ENCODE measurements at regions not wholly inside any gene's neighbourhood (a gene's known extent, or its start where the extent isn't known, plus 50 kb on each side); places are given as distances from the start of the nearest gene placed in this dataset.

DNA sequence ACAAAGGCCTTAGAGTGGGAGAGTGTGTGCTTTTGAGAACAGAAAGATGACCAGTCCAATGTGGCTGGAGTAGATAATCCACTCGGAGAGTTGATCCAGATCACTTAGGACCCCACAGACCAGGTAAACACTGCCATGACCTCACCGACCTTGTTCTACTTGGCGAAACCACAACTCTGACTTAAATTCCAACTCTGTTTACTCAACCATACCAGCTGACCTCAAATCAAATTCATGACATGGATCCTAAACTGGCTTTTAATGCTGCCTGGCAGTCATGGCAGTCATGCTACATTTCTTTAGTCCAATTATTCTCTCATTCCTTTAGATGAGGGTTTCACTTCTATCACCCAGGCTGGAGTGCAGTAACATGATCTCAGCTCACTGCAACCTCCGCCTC is 347.1 kb upstream of the FAM98A start:
- Histone ChIP-seq H3K9me3 (ENCODE audit: control insufficient read depth in 4 of 4, low read length in 3 of 4) (no peaks in the 10 kb centered on the region), H3K4me3 (ENCODE audit: low read depth in 1 of 3, low read length in 3 of 3) (no peak overlapping the region), H3K4me1 (ENCODE audit: control insufficient read depth in 4 of 4, insufficient read depth in 4 of 4, low read length in 3 of 4) (no peaks in the 10 kb centered on the region), H3K36me3 (ENCODE audit: control insufficient read depth in 4 of 4, insufficient read depth in 3 of 4, low read depth in 1 of 4, low read length in 3 of 4) (no peaks in the 10 kb centered on the region), H3K27me3 (ENCODE audit: control insufficient read depth in 4 of 4, insufficient read depth in 4 of 4, low read length in 3 of 4) (no peaks in the 10 kb centered on the region), H3K9ac (ENCODE audit: low read depth in 1 of 2, low read length in 2 of 2) (no peak overlapping the region), H3K27ac (ENCODE audit: low read depth in 1 of 2, low read length in 2 of 2) (no peak overlapping the region)
- DNase-seq (ENCODE audit: low spot score), result no peak
- TF ChIP-seq HNF4G (IDR thresholded peaks at IDR 0.05), result no peak
- TF ChIP-seq JUND (IDR thresholded peaks at IDR 0.05), result no peak
- WGBS, result 55% methylated on average over 4 of the region's 4 CpGs

DNA sequence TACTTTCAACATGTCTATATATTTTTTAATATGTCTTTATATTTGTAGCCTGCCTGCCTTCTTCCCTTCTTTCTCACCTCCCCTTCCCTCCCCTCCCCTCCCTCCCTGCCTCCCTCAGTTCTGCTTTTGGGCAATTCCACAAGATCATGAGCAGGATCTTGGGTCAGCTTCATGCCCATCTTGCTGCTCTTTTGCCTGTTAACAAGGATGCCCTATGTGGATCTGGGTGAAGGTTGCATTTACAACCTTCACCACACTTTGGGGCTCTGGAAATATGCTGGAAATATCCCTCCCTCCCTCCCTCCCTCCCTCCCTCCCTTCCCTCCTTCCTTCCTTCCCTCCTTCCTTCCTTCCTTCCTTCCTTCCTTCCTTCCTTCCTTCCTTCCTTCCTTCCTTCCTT is 334.1 kb upstream of the FAM98A start:
- TF ChIP-seq, protein P1, sequence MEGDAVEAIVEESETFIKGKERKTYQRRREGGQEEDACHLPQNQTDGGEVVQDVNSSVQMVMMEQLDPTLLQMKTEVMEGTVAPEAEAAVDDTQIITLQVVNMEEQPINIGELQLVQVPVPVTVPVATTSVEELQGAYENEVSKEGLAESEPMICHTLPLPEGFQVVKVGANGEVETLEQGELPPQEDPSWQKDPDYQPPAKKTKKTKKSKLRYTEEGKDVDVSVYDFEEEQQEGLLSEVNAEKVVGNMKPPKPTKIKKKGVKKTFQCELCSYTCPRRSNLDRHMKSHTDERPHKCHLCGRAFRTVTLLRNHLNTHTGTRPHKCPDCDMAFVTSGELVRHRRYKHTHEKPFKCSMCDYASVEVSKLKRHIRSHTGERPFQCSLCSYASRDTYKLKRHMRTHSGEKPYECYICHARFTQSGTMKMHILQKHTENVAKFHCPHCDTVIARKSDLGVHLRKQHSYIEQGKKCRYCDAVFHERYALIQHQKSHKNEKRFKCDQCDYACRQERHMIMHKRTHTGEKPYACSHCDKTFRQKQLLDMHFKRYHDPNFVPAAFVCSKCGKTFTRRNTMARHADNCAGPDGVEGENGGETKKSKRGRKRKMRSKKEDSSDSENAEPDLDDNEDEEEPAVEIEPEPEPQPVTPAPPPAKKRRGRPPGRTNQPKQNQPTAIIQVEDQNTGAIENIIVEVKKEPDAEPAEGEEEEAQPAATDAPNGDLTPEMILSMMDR (IDR thresholded peaks at IDR 0.05; ENCODE audit: low read depth, low read length, missing input control), result no peak
- TF ChIP-seq RXRA (IDR thresholded peaks at IDR 0.05) (no peak), FOXA1 (IDR thresholded peaks at IDR 0.05) (no peak), HNF4G (IDR thresholded peaks at IDR 0.05) (no peak), NR2F2 (IDR thresholded peaks at IDR 0.05) (no peak)
- H3K9me3 ChIP-seq (ENCODE audit: control insufficient read depth in 4 of 4, low read length in 3 of 4), result no peaks in the 10 kb centered on the region

DNA sequence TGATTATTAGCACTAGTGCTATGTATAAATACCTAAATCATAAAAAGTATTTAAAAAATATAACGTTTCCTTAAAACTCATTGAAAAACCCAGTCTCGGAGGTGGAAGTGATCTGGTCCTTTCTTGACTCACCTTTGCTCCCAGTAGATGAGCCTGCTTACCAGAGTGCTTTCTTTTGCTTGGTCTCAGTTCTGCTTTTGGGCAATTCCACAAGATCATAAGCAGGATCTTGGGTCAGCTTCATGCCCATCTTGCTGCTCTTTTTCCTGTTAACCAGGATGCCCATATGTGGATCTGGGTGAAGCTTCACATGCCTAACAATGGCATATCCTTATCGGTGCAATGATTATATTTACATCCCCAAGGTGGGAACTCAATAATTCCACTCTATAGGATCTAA is 332.1 kb upstream of the FAM98A start:
- Histone ChIP-seq H3K9me3 (ENCODE audit: control insufficient read depth in 4 of 4, low read length in 3 of 4) (no peaks in the 10 kb centered on the region), H3K36me3 (ENCODE audit: control insufficient read depth in 4 of 4, insufficient read depth in 3 of 4, low read depth in 1 of 4, low read length in 3 of 4) (no peaks in the 10 kb centered on the region), H3K27ac (ENCODE audit: low read depth in 1 of 2, low read length in 2 of 2) (no peak overlapping the region), H3K27me3 (ENCODE audit: control insufficient read depth in 4 of 4, insufficient read depth in 4 of 4, low read length in 3 of 4) (no peaks in the 10 kb centered on the region), H3K9ac (ENCODE audit: low read depth in 1 of 2, low read length in 2 of 2) (no peak overlapping the region), H3K4me3 (ENCODE audit: low read depth in 1 of 3, low read length in 3 of 3) (no peak overlapping the region), H3K4me1 (ENCODE audit: control insufficient read depth in 4 of 4, insufficient read depth in 4 of 4, low read length in 3 of 4) (no peaks in the 10 kb centered on the region)
- WGBS, result 75% methylated on average over 3 of the region's 3 CpGs
- DNase-seq (ENCODE audit: low spot score), result no peak
- TF ChIP-seq, protein P2, sequence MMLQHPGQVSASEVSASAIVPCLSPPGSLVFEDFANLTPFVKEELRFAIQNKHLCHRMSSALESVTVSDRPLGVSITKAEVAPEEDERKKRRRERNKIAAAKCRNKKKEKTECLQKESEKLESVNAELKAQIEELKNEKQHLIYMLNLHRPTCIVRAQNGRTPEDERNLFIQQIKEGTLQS (IDR thresholded peaks at IDR 0.05), result no peak
- no peak for TF ChIP-seq RAD21 (IDR thresholded peaks at IDR 0.05)
- TF ChIP-seq HNF4A (conservative IDR thresholded peaks at IDR 0.05), result no peak
- TF ChIP-seq, protein P3, sequence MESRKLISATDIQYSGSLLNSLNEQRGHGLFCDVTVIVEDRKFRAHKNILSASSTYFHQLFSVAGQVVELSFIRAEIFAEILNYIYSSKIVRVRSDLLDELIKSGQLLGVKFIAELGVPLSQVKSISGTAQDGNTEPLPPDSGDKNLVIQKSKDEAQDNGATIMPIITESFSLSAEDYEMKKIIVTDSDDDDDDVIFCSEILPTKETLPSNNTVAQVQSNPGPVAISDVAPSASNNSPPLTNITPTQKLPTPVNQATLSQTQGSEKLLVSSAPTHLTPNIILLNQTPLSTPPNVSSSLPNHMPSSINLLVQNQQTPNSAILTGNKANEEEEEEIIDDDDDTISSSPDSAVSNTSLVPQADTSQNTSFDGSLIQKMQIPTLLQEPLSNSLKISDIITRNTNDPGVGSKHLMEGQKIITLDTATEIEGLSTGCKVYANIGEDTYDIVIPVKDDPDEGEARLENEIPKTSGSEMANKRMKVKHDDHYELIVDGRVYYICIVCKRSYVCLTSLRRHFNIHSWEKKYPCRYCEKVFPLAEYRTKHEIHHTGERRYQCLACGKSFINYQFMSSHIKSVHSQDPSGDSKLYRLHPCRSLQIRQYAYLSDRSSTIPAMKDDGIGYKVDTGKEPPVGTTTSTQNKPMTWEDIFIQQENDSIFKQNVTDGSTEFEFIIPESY (IDR thresholded peaks at IDR 0.05), result no peak
- TF ChIP-seq TAF1 (conservative IDR thresholded peaks at IDR 0.05), result no peak
- no peak for TF ChIP-seq SP1 (IDR thresholded peaks at IDR 0.05)
- TF ChIP-seq, protein P1 (IDR thresholded peaks at IDR 0.05; ENCODE audit: low read depth, low read length, missing input control), result no peak
- TF ChIP-seq, protein P4, sequence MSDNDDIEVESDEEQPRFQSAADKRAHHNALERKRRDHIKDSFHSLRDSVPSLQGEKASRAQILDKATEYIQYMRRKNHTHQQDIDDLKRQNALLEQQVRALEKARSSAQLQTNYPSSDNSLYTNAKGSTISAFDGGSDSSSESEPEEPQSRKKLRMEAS (IDR thresholded peaks at IDR 0.05), result no peak
- TF ChIP-seq EGR1 (IDR thresholded peaks at IDR 0.05; ENCODE audit: low read depth in 2 of 2), result no peak
- TF ChIP-seq RXRA (IDR thresholded peaks at IDR 0.05), result no peak
- TF ChIP-seq FOXA1 (IDR thresholded peaks at IDR 0.05), result no peak
- no peak for TF ChIP-seq GABPA (IDR thresholded peaks at IDR 0.05 in 1 of 2, conservative IDR thresholded peaks at IDR 0.05 in 1 of 2)
- no peak for TF ChIP-seq FOXA2 (IDR thresholded peaks at IDR 0.05)
- no peak for TF ChIP-seq NR2F2 (IDR thresholded peaks at IDR 0.05)
- TF ChIP-seq JUND (IDR thresholded peaks at IDR 0.05), result no peak

More for the DNA sequence above, 334.1 kb upstream of the FAM98A start:
- no peak for DNase-seq (ENCODE audit: low spot score)
- H3K27me3 ChIP-seq (ENCODE audit: control insufficient read depth in 4 of 4, insufficient read depth in 4 of 4, low read length in 3 of 4), result no peaks in the 10 kb centered on the region
- no peak overlapping the region for H3K27ac ChIP-seq (ENCODE audit: low read depth in 1 of 2, low read length in 2 of 2)
- no peak overlapping the region for H3K9ac ChIP-seq (ENCODE audit: low read depth in 1 of 2, low read length in 2 of 2)
- H3K4me3 ChIP-seq (ENCODE audit: low read depth in 1 of 3, low read length in 3 of 3), result no peak overlapping the region
- H3K36me3 ChIP-seq (ENCODE audit: control insufficient read depth in 4 of 4, insufficient read depth in 3 of 4, low read depth in 1 of 4, low read length in 3 of 4), result no peaks in the 10 kb centered on the region
- H3K4me1 ChIP-seq (ENCODE audit: control insufficient read depth in 4 of 4, insufficient read depth in 4 of 4, low read length in 3 of 4), result no peaks in the 10 kb centered on the region
